Breast epithelium (tissue), 3 donors: ENCODE measurements at regions not wholly inside any gene's neighbourhood (a gene's known extent, or its start where the extent isn't known, plus 50 kb on each side); places are given as distances from the start of the nearest gene placed in this dataset.

ENCODE experiments used
- CTCF ChIP-seq, 3 donors: fragments of 450-650 bp; IDR thresholded peaks; one replicate each; pipeline ENCODE4 v1.5.1; 2016 to 2017; ENCODE audit warnings: antibody characterized with exemption in 3 of 3, mild to moderate bottlenecking in 3 of 3, moderate library complexity in 3 of 3
- POLR2A ChIP-seq: fragments of 450-650 bp; IDR thresholded peaks from one replicate; pipeline ENCODE4 v1.6.1; 2016; ENCODE audit warnings: antibody characterized with exemption, mild to moderate bottlenecking, moderate library complexity

GRCh38 chr4:125062115-125063050 lies 252.4 kb upstream of the FAT4 start:
- TF ChIP-seq CTCF (IDR thresholded peaks at IDR 0.05) (no peak), POLR2A (no peak)
